ENCODE measurements at regions not wholly inside any gene's neighbourhood (a gene's known extent, or its start where the extent isn't known, plus 50 kb on each side); places are given as distances from the start of the nearest gene placed in this dataset.

DNA sequence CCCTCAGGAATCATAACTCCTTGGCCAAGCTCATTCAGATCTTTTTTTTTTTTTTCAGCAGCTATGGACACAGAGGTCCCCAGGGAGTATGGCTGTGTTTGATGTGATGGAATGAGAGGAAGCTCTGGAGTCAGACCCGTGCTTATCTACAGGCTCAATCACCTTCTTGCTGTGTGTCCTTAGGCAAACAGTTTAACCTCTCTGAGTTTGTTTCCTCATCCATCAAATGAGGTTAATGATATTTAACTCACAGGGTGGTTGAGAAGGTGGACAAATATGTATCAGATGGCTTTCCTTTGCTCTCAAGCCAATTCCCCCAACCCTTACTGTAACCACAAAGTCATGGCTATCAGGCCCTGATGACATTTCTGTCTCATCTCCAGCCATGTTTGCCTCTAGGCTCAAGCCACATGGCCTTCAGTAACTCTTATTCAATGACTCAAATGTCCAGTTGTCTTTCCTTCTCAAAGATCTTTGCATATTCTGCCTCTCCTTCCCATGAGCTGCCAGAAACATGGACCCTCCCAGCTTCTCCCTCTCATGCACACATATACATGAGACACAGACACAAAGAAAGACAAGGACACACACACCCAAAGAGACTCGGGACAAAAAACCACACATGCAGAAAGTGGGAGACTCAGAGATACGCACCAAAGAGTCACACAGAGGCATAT lies 303.5 kb upstream of the KAZN start (continued):
- no peak for TF ChIP-seq CHD4 (IDR thresholded peaks at IDR 0.05; ENCODE audit: borderline replicate concordance)

GRCh38 chr1:14296795-14297194 lies 301.7 kb upstream of the KAZN start:
- TF ChIP-seq ZFP36 (IDR thresholded peaks at IDR 0.05; ENCODE audit: borderline replicate concordance, partially characterized antibody) (no peak), CBX2 (IDR thresholded peaks at IDR 0.05; ENCODE audit: borderline replicate concordance, low read depth) (no peak)
- CTCF ChIA-PET = no interaction called here
- ATAC-seq (no peak), FAIRE-seq (no peak), DNase-seq (ENCODE audit: low read depth in 1 of 2, low spot score in 1 of 2) (no peak)
- H3K4me2 ChIP-seq = no peak overlapping the region
- H3K27ac ChIP-seq = no peak overlapping the region
- WGBS (ENCODE audit: missing lambda C conversion rate) = 22% methylated on average over 3 of the region's 3 CpGs
- no peaks in the 10 kb centered on the region for H3K9me3 ChIP-seq
- H3K4me3 ChIP-seq = no peak overlapping the region
- H3K4me1 ChIP-seq = no peaks in the 10 kb centered on the region
- POLR2A ChIA-PET = no interaction called here

DNA sequence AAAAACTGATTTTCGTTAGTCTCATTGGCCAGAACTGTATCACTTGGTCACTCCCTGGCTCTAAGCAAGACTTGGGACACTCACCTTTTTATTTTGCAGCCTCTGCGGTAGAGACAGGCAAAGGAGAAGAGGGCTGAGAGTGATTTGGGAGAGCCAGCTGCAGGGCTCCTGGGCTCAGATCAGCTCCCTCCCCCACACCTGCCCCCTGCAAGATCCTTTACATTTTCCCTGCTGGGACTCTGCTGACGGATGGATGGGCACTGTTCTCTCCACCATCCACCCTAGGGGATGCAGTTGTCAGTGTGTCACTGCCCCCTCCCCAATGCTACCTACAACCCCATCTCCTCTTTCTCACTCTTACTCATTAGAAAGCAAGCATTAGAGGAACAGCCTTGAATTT lies 301.1 kb upstream of the KAZN start:
- H3K27ac ChIP-seq = no peak overlapping the region
- ATAC-seq = no peak
- H3K4me1 ChIP-seq = no peaks in the 10 kb centered on the region
- CTCF ChIA-PET = no interaction called here
- no peaks in the 10 kb centered on the region for H3K9me3 ChIP-seq
- H3K4me3 ChIP-seq = no peak overlapping the region
- POLR2A ChIA-PET = no interaction called here
- 27% methylated on average over 3 of the region's 3 CpGs for WGBS (ENCODE audit: missing lambda C conversion rate)
- H3K4me2 ChIP-seq = no peak overlapping the region
- FAIRE-seq = no peak
- TF ChIP-seq EP300 (IDR thresholded peaks at IDR 0.05) (no peak), HOXB5 (CRISPR knock-in tag; IDR thresholded peaks at IDR 0.05) (no peak), KDM5A (IDR thresholded peaks at IDR 0.05) (no peak), FOXS1 (CRISPR knock-in tag; IDR thresholded peaks at IDR 0.05) (no peak), PHF8 (IDR thresholded peaks at IDR 0.05; ENCODE audit: borderline replicate concordance, low read depth) (no peak), ZNF302 (CRISPR knock-in tag; IDR thresholded peaks at IDR 0.05) (no peak), RAD21 (conservative IDR thresholded peaks at IDR 0.05 in 1 of 2, IDR thresholded peaks at IDR 0.05 in 1 of 2) (no peak), EHMT2 (IDR thresholded peaks at IDR 0.05; ENCODE audit: low read depth) (no peak), ATOH8 (CRISPR knock-in tag; IDR thresholded peaks at IDR 0.05; ENCODE audit: low read depth) (no peak), CHD4 (IDR thresholded peaks at IDR 0.05; ENCODE audit: borderline replicate concordance) (no peak), CTCF (IDR thresholded peaks at IDR 0.05) (no peak), USF2 (IDR thresholded peaks at IDR 0.05) (no peak), POLR2A (IDR thresholded peaks at IDR 0.05; ENCODE audit: low read length) (no peak), MAFK (IDR thresholded peaks at IDR 0.05; ENCODE audit: partially characterized antibody) (no peak), ZSCAN20 (CRISPR knock-in tag; IDR thresholded peaks at IDR 0.05) (no peak), CEBPB (IDR thresholded peaks at IDR 0.05) (no peak), HDAC2 (IDR thresholded peaks at IDR 0.05) (no peak), HOXB13 (CRISPR knock-in tag; IDR thresholded peaks at IDR 0.05; ENCODE audit: low read depth) (no peak), NR3C1 (IDR thresholded peaks at IDR 0.05) (no peak)
- no peak for DNase-seq (ENCODE audit: low read depth in 1 of 2, low spot score in 1 of 2)
